ENCODE measurements at regions not wholly inside any gene's neighbourhood (a gene's known extent, or its start where the extent isn't known, plus 50 kb on each side); places are given as distances from the start of the nearest gene placed in this dataset.

GRCh38 chr9:8235489-8235888 is 435.9 kb upstream of the DMAC1 start:
- H3K36me3 Mint-ChIP-seq: no peaks in the 10 kb centered on the region
- H3K27me3 Mint-ChIP-seq: no peaks in the 10 kb centered on the region
- H3K4me1 Mint-ChIP-seq (ENCODE audit: unreplicated experiment): no peaks in the 10 kb centered on the region
- no peak overlapping the region for H3K4me3 Mint-ChIP-seq
- H3K27ac Mint-ChIP-seq: no peak overlapping the region
- DNase-seq (ENCODE audit: extremely low spot score, unreplicated experiment): no peak
- H3K9me3 Mint-ChIP-seq: no peaks in the 10 kb centered on the region
- TF ChIP-seq CTCF (conservative IDR thresholded peaks at IDR 0.05): peak; percentile 40

GRCh38 chr9:8234316-8234715 is 434.7 kb upstream of the DMAC1 start:
- Mint-ChIP-seq H3K4me3 (no peak overlapping the region), H3K27ac (no peak overlapping the region), H3K4me1 (ENCODE audit: unreplicated experiment) (peaks cover 1% of the 10 kb centered on the region), H3K36me3 (no peaks in the 10 kb centered on the region), H3K9me3 (no peaks in the 10 kb centered on the region), H3K27me3 (no peaks in the 10 kb centered on the region)
- no peak for TF ChIP-seq CTCF (conservative IDR thresholded peaks at IDR 0.05)
- DNase-seq (ENCODE audit: extremely low spot score, unreplicated experiment): no peak

- peaks cover 7% of the 10 kb centered on the region for H3K4me1 Mint-ChIP-seq (ENCODE audit: unreplicated experiment)
- no peak for DNase-seq (ENCODE audit: extremely low spot score, unreplicated experiment)
- no peak for TF ChIP-seq CTCF (conservative IDR thresholded peaks at IDR 0.05)
- H3K27me3 Mint-ChIP-seq: no peaks in the 10 kb centered on the region
- no peaks in the 10 kb centered on the region for H3K9me3 Mint-ChIP-seq
- H3K36me3 Mint-ChIP-seq: no peaks in the 10 kb centered on the region
- no peak overlapping the region for H3K4me3 Mint-ChIP-seq
- no peak overlapping the region for H3K27ac Mint-ChIP-seq
These were observed 433.1 kb upstream of the DMAC1 start for GRCh38 chr9:8232726-8233125.

GRCh38 chr9:8229226-8229625 is 429.6 kb upstream of the DMAC1 start:
- TF ChIP-seq CTCF (conservative IDR thresholded peaks at IDR 0.05): no peak
- no peaks in the 10 kb centered on the region for H3K27me3 Mint-ChIP-seq
- no peaks in the 10 kb centered on the region for H3K9me3 Mint-ChIP-seq
- H3K27ac Mint-ChIP-seq: no peak overlapping the region
- no peak overlapping the region for H3K4me3 Mint-ChIP-seq
- peaks cover 10% of the 10 kb centered on the region for H3K4me1 Mint-ChIP-seq (ENCODE audit: unreplicated experiment)
- DNase-seq (ENCODE audit: extremely low spot score, unreplicated experiment): no peak
- H3K36me3 Mint-ChIP-seq: no peaks in the 10 kb centered on the region

GRCh38 chr9:8224381-8224801 is 424.8 kb upstream of the DMAC1 start:
- no peak for DNase-seq (ENCODE audit: extremely low spot score, unreplicated experiment)
- Mint-ChIP-seq H3K36me3 (no peaks in the 10 kb centered on the region), H3K27ac (no peak overlapping the region), H3K4me1 (ENCODE audit: unreplicated experiment) (peaks cover 18% of the 10 kb centered on the region), H3K4me3 (no peak overlapping the region), H3K9me3 (no peaks in the 10 kb centered on the region), H3K27me3 (no peaks in the 10 kb centered on the region)
- no peak for TF ChIP-seq CTCF (conservative IDR thresholded peaks at IDR 0.05)

- Mint-ChIP-seq H3K4me1 (ENCODE audit: unreplicated experiment) (peaks cover 13% of the 10 kb centered on the region), H3K27me3 (no peaks in the 10 kb centered on the region), H3K9me3 (no peaks in the 10 kb centered on the region), H3K4me3 (no peak overlapping the region), H3K27ac (no peak overlapping the region), H3K36me3 (no peaks in the 10 kb centered on the region)
- TF ChIP-seq CTCF (conservative IDR thresholded peaks at IDR 0.05): no peak
- DNase-seq (ENCODE audit: extremely low spot score, unreplicated experiment): no peak
These were observed 424.3 kb upstream of the DMAC1 start for GRCh38 chr9:8223861-8224260.

Data from type B pancreatic cell (in vitro differentiated cells).